ENCODE measurements at regions not wholly inside any gene's neighbourhood (a gene's known extent, or its start where the extent isn't known, plus 50 kb on each side); places are given as distances from the start of the nearest gene placed in this dataset.
"Not testable (repeated sequence)": the region's sequence is repeated elsewhere in the genome, so short reads cannot be mapped to it uniquely, and the experiment has no call there.

- Histone ChIP-seq H3K27ac (ENCODE audit: low read depth in 1 of 2, low read length in 2 of 2) (no peak overlapping the region), H3K4me1 (ENCODE audit: control insufficient read depth in 1 of 2, insufficient read depth in 2 of 2, low read length in 2 of 2) (peaks cover 3 to 12% of the 10 kb centered on the region in 2 donors), H3K27me3 (ENCODE audit: control insufficient read depth in 1 of 2, insufficient read depth in 2 of 2, low read length in 1 of 2) (no peaks in the 10 kb centered on the region), H3K36me3 (ENCODE audit: control insufficient read depth in 1 of 2, insufficient read depth in 2 of 2, low read length in 1 of 2) (no peaks in the 10 kb centered on the region), H3K4me3 (ENCODE audit: low read length in 2 of 2) (no peak overlapping the region), H3K9me3 (ENCODE audit: control insufficient read depth, low read length) (no peaks in the 10 kb centered on the region)
- DNase-seq (no peak), ATAC-seq (ENCODE audit: low FRiP score) (no peak)
- intact Hi-C loops (cut with DNase I): loop anchor here in 1 of 2 donors (5.0 kb wide), 1 partner anchor 109 kb away; no protein-coding TSS in a partner anchor
- 38 to 54% methylated on average over 6 of the region's 6 CpGs for WGBS, 2 donors
Measured at GRCh38 chr3:150346266-150346665, 61.8 kb upstream of the TSC22D2 start.

- WGBS, 2 donors: 54 to 65% methylated on average over 10 of the region's 10 CpGs
- peaks cover 3 to 12% of the 10 kb centered on the region in 2 donors for H3K4me1 ChIP-seq (ENCODE audit: control insufficient read depth in 1 of 2, insufficient read depth in 2 of 2, low read length in 2 of 2)
- ATAC-seq (ENCODE audit: low FRiP score) (no peak), DNase-seq (no peak)
- no peaks in the 10 kb centered on the region for H3K9me3 ChIP-seq (ENCODE audit: control insufficient read depth, low read length)
- no peak overlapping the region for H3K4me3 ChIP-seq (ENCODE audit: low read length in 2 of 2)
- no peak overlapping the region for H3K27ac ChIP-seq (ENCODE audit: low read depth in 1 of 2, low read length in 2 of 2)
- H3K36me3 ChIP-seq (ENCODE audit: control insufficient read depth in 1 of 2, insufficient read depth in 2 of 2, low read length in 1 of 2): no peaks in the 10 kb centered on the region
- intact Hi-C loops (cut with DNase I): loop anchor here in 1 of 2 donors (5.0 kb wide), 1 partner anchor 108 kb away; no protein-coding TSS in a partner anchor
- no peaks in the 10 kb centered on the region for H3K27me3 ChIP-seq (ENCODE audit: control insufficient read depth in 1 of 2, insufficient read depth in 2 of 2, low read length in 1 of 2)
Measured at GRCh38 chr3:150345021-150345538, 63.0 kb upstream of the TSC22D2 start.

- Histone ChIP-seq H3K4me3 (ENCODE audit: low read length in 2 of 2) (no peak overlapping the region), H3K4me1 (ENCODE audit: control insufficient read depth in 1 of 2, insufficient read depth in 2 of 2, low read length in 2 of 2) (peaks cover 0 to 12% of the 10 kb centered on the region in 2 donors), H3K27me3 (ENCODE audit: control insufficient read depth in 1 of 2, insufficient read depth in 2 of 2, low read length in 1 of 2) (no peaks in the 10 kb centered on the region), H3K36me3 (ENCODE audit: control insufficient read depth in 1 of 2, insufficient read depth in 2 of 2, low read length in 1 of 2) (no peaks in the 10 kb centered on the region), H3K27ac (ENCODE audit: low read depth in 1 of 2, low read length in 2 of 2) (no peak overlapping the region), H3K9me3 (ENCODE audit: control insufficient read depth, low read length) (no peaks in the 10 kb centered on the region)
- no peak for DNase-seq
- ATAC-seq (ENCODE audit: low FRiP score): no peak
- intact Hi-C loops (cut with DNase I): no loop called here
- 87 to 91% methylated on average over 8 of the region's 8 CpGs for WGBS, 2 donors
Measured at GRCh38 chr3:150344079-150344759, 63.9 kb upstream of the TSC22D2 start.

- WGBS, 2 donors: 95 to 97% methylated on average over 2 of the region's 2 CpGs
- H3K4me3 ChIP-seq (ENCODE audit: low read length in 2 of 2): no peak overlapping the region
- no peaks in the 10 kb centered on the region for H3K36me3 ChIP-seq (ENCODE audit: control insufficient read depth in 1 of 2, insufficient read depth in 2 of 2, low read length in 1 of 2)
- intact Hi-C loops (cut with DNase I): no loop called here
- DNase-seq (no peak), ATAC-seq (ENCODE audit: low FRiP score) (no peak)
- H3K4me1 ChIP-seq (ENCODE audit: control insufficient read depth in 1 of 2, insufficient read depth in 2 of 2, low read length in 2 of 2): peaks cover 0 to 5% of the 10 kb centered on the region in 2 donors
- no peak overlapping the region for H3K27ac ChIP-seq (ENCODE audit: low read depth in 1 of 2, low read length in 2 of 2)
- H3K27me3 ChIP-seq (ENCODE audit: control insufficient read depth in 1 of 2, insufficient read depth in 2 of 2, low read length in 1 of 2): no peaks in the 10 kb centered on the region
- no peaks in the 10 kb centered on the region for H3K9me3 ChIP-seq (ENCODE audit: control insufficient read depth, low read length)
Measured at GRCh38 chr3:150342896-150343467, 65.1 kb upstream of the TSC22D2 start.

GRCh38 chr3:150341891-150342290 lies 66.2 kb upstream of the TSC22D2 start:
- no peak for DNase-seq
- no peak overlapping the region for H3K4me3 ChIP-seq (ENCODE audit: low read length in 2 of 2)
- H3K9me3 ChIP-seq (ENCODE audit: control insufficient read depth, low read length): no peaks in the 10 kb centered on the region
- H3K36me3 ChIP-seq (ENCODE audit: control insufficient read depth in 1 of 2, insufficient read depth in 2 of 2, low read length in 1 of 2): no peaks in the 10 kb centered on the region
- no peaks in the 10 kb centered on the region for H3K4me1 ChIP-seq (ENCODE audit: control insufficient read depth in 1 of 2, insufficient read depth in 2 of 2, low read length in 2 of 2)
- H3K27ac ChIP-seq (ENCODE audit: low read depth in 1 of 2, low read length in 2 of 2): no peak overlapping the region
- 72 to 82% methylated on average over 3 of the region's 3 CpGs for WGBS, 2 donors
- no peaks in the 10 kb centered on the region for H3K27me3 ChIP-seq (ENCODE audit: control insufficient read depth in 1 of 2, insufficient read depth in 2 of 2, low read length in 1 of 2)
- intact Hi-C loops (cut with DNase I): no loop called here
- no peak for ATAC-seq (ENCODE audit: low FRiP score)

GRCh38 chr3:150336363-150336762 lies 71.7 kb upstream of the TSC22D2 start:
- H3K9me3 ChIP-seq (ENCODE audit: control insufficient read depth, low read length); H3K4me3 ChIP-seq (ENCODE audit: low read length in 2 of 2); DNase-seq; H3K36me3 ChIP-seq (ENCODE audit: control insufficient read depth in 1 of 2, insufficient read depth in 2 of 2, low read length in 1 of 2); H3K27me3 ChIP-seq (ENCODE audit: control insufficient read depth in 1 of 2, insufficient read depth in 2 of 2, low read length in 1 of 2); intact Hi-C loops (cut with DNase I); H3K4me1 ChIP-seq (ENCODE audit: control insufficient read depth in 1 of 2, insufficient read depth in 2 of 2, low read length in 2 of 2); ATAC-seq (ENCODE audit: low FRiP score); H3K27ac ChIP-seq (ENCODE audit: low read depth in 1 of 2, low read length in 2 of 2): not testable (repeated sequence)
- 92 to 96% methylated on average over 9 of the region's 9 CpGs for WGBS, 2 donors

GRCh38 chr3:150335631-150336030 lies 72.5 kb upstream of the TSC22D2 start:
- no peak for ATAC-seq (ENCODE audit: low FRiP score)
- Histone ChIP-seq H3K36me3 (ENCODE audit: control insufficient read depth in 1 of 2, insufficient read depth in 2 of 2, low read length in 1 of 2) (no peaks in the 10 kb centered on the region), H3K4me1 (ENCODE audit: control insufficient read depth in 1 of 2, insufficient read depth in 2 of 2, low read length in 2 of 2) (peaks cover 0 to 3% of the 10 kb centered on the region in 2 donors), H3K4me3 (ENCODE audit: low read length in 2 of 2) (no peak overlapping the region), H3K9me3 (ENCODE audit: control insufficient read depth, low read length) (no peaks in the 10 kb centered on the region), H3K27me3 (ENCODE audit: control insufficient read depth in 1 of 2, insufficient read depth in 2 of 2, low read length in 1 of 2) (no peaks in the 10 kb centered on the region), H3K27ac (ENCODE audit: low read depth in 1 of 2, low read length in 2 of 2) (no peak overlapping the region)
- no peak for DNase-seq
- intact Hi-C loops (cut with DNase I): no loop called here
- 76 to 84% methylated on average over 2 of the region's 2 CpGs for WGBS, 2 donors

GRCh38 chr3:150334974-150335373 lies 73.1 kb upstream of the TSC22D2 start:
- DNase-seq (no peak), ATAC-seq (ENCODE audit: low FRiP score) (no peak)
- no peaks in the 10 kb centered on the region for H3K27me3 ChIP-seq (ENCODE audit: control insufficient read depth in 1 of 2, insufficient read depth in 2 of 2, low read length in 1 of 2)
- 64 to 68% methylated on average over 3 of the region's 3 CpGs for WGBS, 2 donors
- H3K4me1 ChIP-seq (ENCODE audit: control insufficient read depth in 1 of 2, insufficient read depth in 2 of 2, low read length in 2 of 2): peaks cover 0 to 3% of the 10 kb centered on the region in 2 donors
- no peak overlapping the region for H3K4me3 ChIP-seq (ENCODE audit: low read length in 2 of 2)
- H3K36me3 ChIP-seq (ENCODE audit: control insufficient read depth in 1 of 2, insufficient read depth in 2 of 2, low read length in 1 of 2): no peaks in the 10 kb centered on the region
- intact Hi-C loops (cut with DNase I): no loop called here
- H3K9me3 ChIP-seq (ENCODE audit: control insufficient read depth, low read length): no peaks in the 10 kb centered on the region
- H3K27ac ChIP-seq (ENCODE audit: low read depth in 1 of 2, low read length in 2 of 2): no peak overlapping the region

- no peak for DNase-seq
- intact Hi-C loops (cut with DNase I): no loop called here
- H3K4me1 ChIP-seq (ENCODE audit: control insufficient read depth in 1 of 2, insufficient read depth in 2 of 2, low read length in 2 of 2): peaks cover 0 to 3% of the 10 kb centered on the region in 2 donors
- H3K4me3 ChIP-seq (ENCODE audit: low read length in 2 of 2): no peak overlapping the region
- 99 to 100% methylated on average over 1 of the region's 1 CpG for WGBS, 2 donors
- H3K36me3 ChIP-seq (ENCODE audit: control insufficient read depth in 1 of 2, insufficient read depth in 2 of 2, low read length in 1 of 2): no peaks in the 10 kb centered on the region
- no peak for ATAC-seq (ENCODE audit: low FRiP score)
- no peak overlapping the region for H3K27ac ChIP-seq (ENCODE audit: low read depth in 1 of 2, low read length in 2 of 2)
- H3K27me3 ChIP-seq (ENCODE audit: control insufficient read depth in 1 of 2, insufficient read depth in 2 of 2, low read length in 1 of 2): no peaks in the 10 kb centered on the region
- H3K9me3 ChIP-seq (ENCODE audit: control insufficient read depth, low read length): no peaks in the 10 kb centered on the region
Measured at GRCh38 chr3:150333477-150333876, 74.6 kb upstream of the TSC22D2 start.
